IPS DF 4.7 (cell line): ENCODE measurements at regions not wholly inside any gene's neighbourhood (a gene's known extent, or its start where the extent isn't known, plus 50 kb on each side); places are given as distances from the start of the nearest gene placed in this dataset.
A peak's percentile ranks its signal among the peaks of the same experiment; 100 is the strongest.
"Not testable (repeated sequence)": the region's sequence is repeated elsewhere in the genome, so short reads cannot be mapped to it uniquely, and the experiment has no call there.

Experiments used
- DNase-seq: peaks from one replicate; pipeline ENCODE4 v3.0.0-alpha.2; 2013; ENCODE audit warnings: low spot score; ENCODE audit errors: extremely low read depth

GRCh38 chr3:61378311-61378710, 127.1 kb upstream of the FHIT start:
- no peak for DNase-seq

GRCh38 chr3:61381745-61382392, 130.6 kb upstream of the FHIT start:
- DNase-seq = peak; percentile 11

GRCh38 chr3:61387817-61388216, 136.6 kb upstream of the FHIT start:
- DNase-seq = no peak

- DNase-seq = not testable (repeated sequence)
Observed at GRCh38 chr3:61393480-61393947, 142.3 kb upstream of the FHIT start.

- no peak for DNase-seq
Observed at GRCh38 chr3:61401359-61401758, 150.1 kb upstream of the FHIT start.

GRCh38 chr3:61407397-61407796, 154.0 kb upstream of the PTPRG start:
- no peak for DNase-seq

- no peak for DNase-seq
Observed at GRCh38 chr3:61409638-61410037, 151.7 kb upstream of the PTPRG start.

- not testable (repeated sequence) for DNase-seq
Observed at GRCh38 chr3:61410358-61410757, 151.0 kb upstream of the PTPRG start.

GRCh38 chr3:61411009-61411662, 150.2 kb upstream of the PTPRG start:
- DNase-seq = no peak

GRCh38 chr3:61414456-61414855, 146.9 kb upstream of the PTPRG start:
- no peak for DNase-seq

- no peak for DNase-seq
Observed at GRCh38 chr3:61415201-61415600, 146.2 kb upstream of the PTPRG start.

GRCh38 chr3:61416618-61417017, 144.8 kb upstream of the PTPRG start:
- no peak for DNase-seq

- DNase-seq = no peak
Observed at GRCh38 chr3:61417352-61417751, 144.0 kb upstream of the PTPRG start.

- no peak for DNase-seq
Observed at GRCh38 chr3:61420136-61420759, 141.1 kb upstream of the PTPRG start.

GRCh38 chr3:61422945-61423673, 138.3 kb upstream of the PTPRG start:
- no peak for DNase-seq

GRCh38 chr3:61425356-61425755, 136.0 kb upstream of the PTPRG start:
- DNase-seq = no peak

GRCh38 chr3:61429106-61429505, 132.3 kb upstream of the PTPRG start:
- DNase-seq = no peak

GRCh38 chr3:61434901-61435300, 126.5 kb upstream of the PTPRG start:
- DNase-seq = not testable (repeated sequence)

- DNase-seq = not testable (repeated sequence)
Observed at GRCh38 chr3:61435361-61435760, 126.0 kb upstream of the PTPRG start.

- no peak for DNase-seq
Observed at GRCh38 chr3:61438253-61439121, 122.9 kb upstream of the PTPRG start.

- no peak for DNase-seq
Observed at GRCh38 chr3:61439122-61439458, 122.3 kb upstream of the PTPRG start.
